ENCODE measurements at regions not wholly inside any gene's neighbourhood (a gene's known extent, or its start where the extent isn't known, plus 50 kb on each side); places are given as distances from the start of the nearest gene placed in this dataset.

GRCh38 chr6:104413767-104414166 is 446.0 kb downstream of the HACE1 start:
- Histone ChIP-seq H3K4me3 (no peak overlapping the region), H3K9me3 (replicated peaks in 1 of 3) (no peaks in the 10 kb centered on the region), H3K36me3 (replicated peaks in 1 of 2) (no peaks in the 10 kb centered on the region), H3K27me3 (no peaks in the 10 kb centered on the region), H3K27ac (no peak overlapping the region), H3K4me1 (replicated peaks in 1 of 2) (no peaks in the 10 kb centered on the region)
- DNase-seq: no peak
- intact Hi-C loops (cut with DNase I): no loop called here
- TF ChIP-seq POLR2A (IDR thresholded peaks at IDR 0.05) (no peak), CTCF (IDR thresholded peaks at IDR 0.05) (no peak)
- 68 to 74% (median 70%) methylated on average over 3 of the region's 3 CpGs for WGBS, 4 donors

- 72 to 81% (median 77%) methylated on average over 6 of the region's 6 CpGs for WGBS, 4 donors
- Histone ChIP-seq H3K27ac (no peak overlapping the region), H3K4me3 (no peak overlapping the region), H3K36me3 (replicated peaks in 1 of 2) (no peaks in the 10 kb centered on the region), H3K4me1 (replicated peaks in 1 of 2) (no peaks in the 10 kb centered on the region), H3K27me3 (no peaks in the 10 kb centered on the region), H3K9me3 (replicated peaks in 1 of 3) (no peaks in the 10 kb centered on the region)
- TF ChIP-seq POLR2A (IDR thresholded peaks at IDR 0.05) (no peak), CTCF (IDR thresholded peaks at IDR 0.05) (no peak)
- intact Hi-C loops (cut with DNase I): no loop called here
- DNase-seq: no peak
Observed at GRCh38 chr6:104411302-104411701, 448.4 kb downstream of the HACE1 start.

GRCh38 chr6:104409913-104410312 is 449.8 kb downstream of the HACE1 start:
- H3K4me1 ChIP-seq (replicated peaks in 1 of 2): no peaks in the 10 kb centered on the region
- H3K9me3 ChIP-seq (replicated peaks in 1 of 3): no peaks in the 10 kb centered on the region
- DNase-seq: peak in 1 of 7 donors; percentile 6
- no peaks in the 10 kb centered on the region for H3K36me3 ChIP-seq (replicated peaks in 1 of 2)
- H3K27ac ChIP-seq: no peak overlapping the region
- TF ChIP-seq POLR2A (IDR thresholded peaks at IDR 0.05) (no peak), CTCF (IDR thresholded peaks at IDR 0.05) (no peak)
- H3K4me3 ChIP-seq: no peak overlapping the region
- intact Hi-C loops (cut with DNase I): no loop called here
- H3K27me3 ChIP-seq: no peaks in the 10 kb centered on the region

GRCh38 chr6:104407957-104408356 is 451.8 kb downstream of the HACE1 start:
- H3K36me3 ChIP-seq (replicated peaks in 1 of 2): no peaks in the 10 kb centered on the region
- H3K27me3 ChIP-seq: no peaks in the 10 kb centered on the region
- no peak for DNase-seq
- H3K27ac ChIP-seq: no peak overlapping the region
- H3K4me1 ChIP-seq (replicated peaks in 1 of 2): no peaks in the 10 kb centered on the region
- intact Hi-C loops (cut with DNase I): no loop called here
- TF ChIP-seq CTCF (IDR thresholded peaks at IDR 0.05): no peak
- TF ChIP-seq POLR2A (IDR thresholded peaks at IDR 0.05): no peak
- H3K4me3 ChIP-seq: no peak overlapping the region
- WGBS, 4 donors: 61 to 69% (median 65%) methylated on average over 3 of the region's 3 CpGs
- no peaks in the 10 kb centered on the region for H3K9me3 ChIP-seq (replicated peaks in 1 of 3)
